ENCODE measurements at regions not wholly inside any gene's neighbourhood (a gene's known extent, or its start where the extent isn't known, plus 50 kb on each side); places are given as distances from the start of the nearest gene placed in this dataset.
"Not testable (repeated sequence)": the region's sequence is repeated elsewhere in the genome, so short reads cannot be mapped to it uniquely, and the experiment has no call there.

- TF ChIP-seq CTCF (conservative IDR thresholded peaks at IDR 0.05); ZFX (IDR thresholded peaks at IDR 0.05): not testable (repeated sequence)
Observed at GRCh38 chr5:98190344-98190743, 583.1 kb upstream of the RGMB start.

All from C4-2B (cell line).